ENCODE measurements at regions not wholly inside any gene's neighbourhood (a gene's known extent, or its start where the extent isn't known, plus 50 kb on each side); places are given as distances from the start of the nearest gene placed in this dataset.

DNA sequence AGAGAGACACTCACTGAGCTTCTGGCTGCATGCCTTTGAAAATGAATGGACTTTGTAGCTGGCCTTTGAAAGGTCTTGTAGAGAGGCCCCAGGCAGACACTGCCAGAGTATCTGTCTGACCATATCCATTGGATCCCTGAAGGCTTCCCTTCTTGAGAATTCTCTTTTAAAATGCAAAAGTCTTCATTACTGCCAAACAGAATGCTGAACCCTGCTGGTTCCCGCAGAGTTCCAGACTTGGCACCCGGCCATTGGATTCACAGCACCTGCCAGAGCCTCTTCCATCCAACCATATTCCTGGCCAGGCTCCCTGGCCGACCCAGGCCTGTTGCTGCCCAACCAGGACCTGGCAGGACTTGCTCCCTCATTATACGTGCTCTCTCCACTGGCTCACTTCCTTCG is 182.5 kb downstream of the GXYLT1 start:
- Histone ChIP-seq H3K36me3 (no peaks in the 10 kb centered on the region), H3K9me3 (ENCODE audit: severe bottlenecking) (no peaks in the 10 kb centered on the region), H3K4me3 (ENCODE audit: low read depth, low read length) (no peak overlapping the region), H3K27me3 (ENCODE audit: insufficient read depth, low read depth, severe bottlenecking) (no peaks in the 10 kb centered on the region), H3K27ac (no peak overlapping the region)
- TF ChIP-seq, protein P1, sequence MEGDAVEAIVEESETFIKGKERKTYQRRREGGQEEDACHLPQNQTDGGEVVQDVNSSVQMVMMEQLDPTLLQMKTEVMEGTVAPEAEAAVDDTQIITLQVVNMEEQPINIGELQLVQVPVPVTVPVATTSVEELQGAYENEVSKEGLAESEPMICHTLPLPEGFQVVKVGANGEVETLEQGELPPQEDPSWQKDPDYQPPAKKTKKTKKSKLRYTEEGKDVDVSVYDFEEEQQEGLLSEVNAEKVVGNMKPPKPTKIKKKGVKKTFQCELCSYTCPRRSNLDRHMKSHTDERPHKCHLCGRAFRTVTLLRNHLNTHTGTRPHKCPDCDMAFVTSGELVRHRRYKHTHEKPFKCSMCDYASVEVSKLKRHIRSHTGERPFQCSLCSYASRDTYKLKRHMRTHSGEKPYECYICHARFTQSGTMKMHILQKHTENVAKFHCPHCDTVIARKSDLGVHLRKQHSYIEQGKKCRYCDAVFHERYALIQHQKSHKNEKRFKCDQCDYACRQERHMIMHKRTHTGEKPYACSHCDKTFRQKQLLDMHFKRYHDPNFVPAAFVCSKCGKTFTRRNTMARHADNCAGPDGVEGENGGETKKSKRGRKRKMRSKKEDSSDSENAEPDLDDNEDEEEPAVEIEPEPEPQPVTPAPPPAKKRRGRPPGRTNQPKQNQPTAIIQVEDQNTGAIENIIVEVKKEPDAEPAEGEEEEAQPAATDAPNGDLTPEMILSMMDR (IDR thresholded peaks at IDR 0.05; ENCODE audit: low read depth, low read length): no peak
- DNase-seq: no peak

DNA sequence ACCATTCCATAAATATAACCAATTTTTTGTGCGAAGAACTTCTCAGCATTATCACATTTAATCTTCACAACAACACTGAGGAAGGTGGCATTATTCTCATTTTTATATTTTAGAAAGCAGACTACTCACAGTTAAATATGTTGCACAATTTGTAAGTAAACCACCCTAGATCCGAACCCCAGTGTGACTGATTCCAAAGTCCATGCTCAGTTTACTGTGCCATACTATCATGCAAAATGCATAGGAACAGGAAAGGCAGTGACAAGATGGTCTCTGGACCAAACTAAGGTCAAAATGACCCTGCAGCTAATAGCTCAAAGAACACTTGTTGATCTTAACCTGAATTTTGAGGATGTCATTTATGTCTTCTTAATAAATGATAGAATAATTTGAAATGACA is 185.4 kb downstream of the GXYLT1 start:
- TF ChIP-seq, protein P1 (IDR thresholded peaks at IDR 0.05; ENCODE audit: low read depth, low read length): no peak

DNA sequence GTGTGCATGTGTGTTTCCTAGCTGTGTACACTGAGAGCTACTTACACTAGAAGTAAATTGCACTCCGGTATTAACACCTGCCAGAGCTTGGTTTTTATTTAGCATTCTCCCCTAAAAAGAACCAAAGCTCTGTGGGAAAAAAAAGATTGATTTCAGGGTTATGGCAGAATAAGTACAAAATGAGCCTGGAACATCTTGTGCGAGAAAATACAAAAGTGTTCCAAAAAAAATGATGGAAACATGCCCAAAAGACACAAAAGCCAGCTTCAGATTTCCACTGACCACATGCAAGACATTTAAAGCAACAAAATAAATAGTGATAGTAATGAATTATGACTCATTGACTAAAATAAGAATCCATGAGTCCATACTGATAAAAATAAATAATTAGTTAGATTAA is 188.3 kb downstream of the GXYLT1 start:
- H3K4me3 ChIP-seq (ENCODE audit: low read depth, low read length): no peak overlapping the region
- no peak overlapping the region for H3K27ac ChIP-seq
- TF ChIP-seq, protein P1 (IDR thresholded peaks at IDR 0.05; ENCODE audit: low read depth, low read length): no peak
- no peaks in the 10 kb centered on the region for H3K27me3 ChIP-seq (ENCODE audit: insufficient read depth, low read depth, severe bottlenecking)
- H3K9me3 ChIP-seq (ENCODE audit: severe bottlenecking): no peaks in the 10 kb centered on the region
- DNase-seq: no peak
- H3K36me3 ChIP-seq: no peaks in the 10 kb centered on the region

More for the DNA sequence above, 185.4 kb downstream of the GXYLT1 start:
- DNase-seq: no peak
- no peak overlapping the region for H3K4me3 ChIP-seq (ENCODE audit: low read depth, low read length)
- no peaks in the 10 kb centered on the region for H3K9me3 ChIP-seq (ENCODE audit: severe bottlenecking)
- H3K27me3 ChIP-seq (ENCODE audit: insufficient read depth, low read depth, severe bottlenecking): no peaks in the 10 kb centered on the region
- H3K36me3 ChIP-seq: no peaks in the 10 kb centered on the region
- H3K27ac ChIP-seq: no peak overlapping the region

DNA sequence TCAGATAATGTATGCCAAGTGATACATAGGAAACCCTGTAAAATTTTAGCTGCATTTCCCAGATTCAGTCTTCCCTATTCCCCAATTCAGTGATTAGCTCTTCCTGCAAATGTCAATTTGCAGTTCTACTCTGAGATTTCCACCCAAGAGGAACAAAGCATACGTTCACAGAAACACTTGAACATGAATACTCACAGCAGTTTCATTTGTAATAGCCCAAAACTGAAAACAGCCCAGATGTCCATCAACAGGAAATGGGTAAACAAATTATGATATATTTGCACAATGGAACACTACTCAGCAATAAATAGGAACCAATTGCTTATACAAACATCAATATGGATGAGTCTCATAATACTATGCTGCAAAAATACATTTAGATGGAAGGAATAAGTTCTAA is 194.2 kb downstream of the GXYLT1 start:
- no peak for DNase-seq
- TF ChIP-seq, protein P1 (IDR thresholded peaks at IDR 0.05; ENCODE audit: low read depth, low read length): no peak
- no peaks in the 10 kb centered on the region for H3K27me3 ChIP-seq (ENCODE audit: insufficient read depth, low read depth, severe bottlenecking)

DNA sequence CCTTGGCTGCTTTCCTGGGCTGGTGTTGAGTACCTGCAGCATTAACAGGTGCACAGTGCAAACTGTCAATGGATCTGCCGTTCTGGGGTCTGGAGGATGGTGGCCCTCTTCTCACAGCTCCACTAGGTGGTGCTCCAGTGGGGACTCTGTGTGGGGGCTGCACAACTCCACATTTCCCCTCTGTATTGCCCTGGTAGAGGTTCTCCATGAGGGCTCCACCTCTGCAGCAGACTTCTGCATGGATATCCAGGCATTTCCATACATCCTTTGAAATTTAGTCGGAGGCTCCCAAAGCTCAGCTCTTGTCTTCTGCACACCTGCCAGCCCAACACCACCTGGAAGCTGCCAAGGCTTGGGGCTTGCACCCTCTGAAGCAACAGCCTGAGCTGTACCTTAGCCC is 198.6 kb downstream of the GXYLT1 start:
- Histone ChIP-seq H3K9me3 (ENCODE audit: severe bottlenecking) (peaks cover 12% of the 10 kb centered on the region), H3K27me3 (ENCODE audit: insufficient read depth, low read depth, severe bottlenecking) (no peaks in the 10 kb centered on the region), H3K27ac (no peak overlapping the region), H3K36me3 (no peaks in the 10 kb centered on the region), H3K4me3 (ENCODE audit: low read depth, low read length) (no peak overlapping the region)
- TF ChIP-seq, protein P1 (IDR thresholded peaks at IDR 0.05; ENCODE audit: low read depth, low read length): no peak
- no peak for DNase-seq

More for the DNA sequence above, 194.2 kb downstream of the GXYLT1 start:
- no peak overlapping the region for H3K27ac ChIP-seq
- H3K9me3 ChIP-seq (ENCODE audit: severe bottlenecking): peaks cover 12% of the 10 kb centered on the region
- no peak overlapping the region for H3K4me3 ChIP-seq (ENCODE audit: low read depth, low read length)
- H3K36me3 ChIP-seq: no peaks in the 10 kb centered on the region

DNA sequence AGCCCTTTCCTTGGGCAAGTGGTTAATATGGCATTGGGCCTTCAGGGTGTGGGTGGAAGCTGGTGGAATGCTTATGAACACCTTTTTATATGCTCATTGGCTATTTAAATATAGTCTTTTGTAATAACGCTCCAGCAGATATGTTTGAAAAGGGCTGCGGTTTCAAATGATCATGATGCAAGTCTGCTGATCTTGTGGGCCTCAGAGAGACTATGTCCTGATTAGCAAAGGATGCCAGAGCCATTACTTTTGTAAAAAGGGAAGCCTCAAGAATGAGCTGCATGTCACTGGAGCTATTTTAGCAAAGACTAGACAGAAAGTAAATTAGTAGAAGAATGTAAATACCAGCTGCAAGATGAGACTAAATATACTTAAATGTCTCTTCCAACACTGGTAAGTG is 200.5 kb downstream of the GXYLT1 start:
- Histone ChIP-seq H3K36me3 (no peaks in the 10 kb centered on the region), H3K27ac (no peak overlapping the region), H3K27me3 (ENCODE audit: insufficient read depth, low read depth, severe bottlenecking) (no peaks in the 10 kb centered on the region), H3K4me3 (ENCODE audit: low read depth, low read length) (no peak overlapping the region), H3K9me3 (ENCODE audit: severe bottlenecking) (peaks cover 12% of the 10 kb centered on the region)
- TF ChIP-seq, protein P1 (IDR thresholded peaks at IDR 0.05; ENCODE audit: low read depth, low read length): no peak
- no peak for DNase-seq
